ENCODE measurements at regions not wholly inside any gene's neighbourhood (a gene's known extent, or its start where the extent isn't known, plus 50 kb on each side); places are given as distances from the start of the nearest gene placed in this dataset.

- H3K36me3 ChIP-seq (ENCODE audit: control insufficient read depth in 2 of 2, extremely low read depth in 1 of 2, insufficient read depth in 2 of 2, low read length in 2 of 2) = no peaks in the 10 kb centered on the region
- no peaks in the 10 kb centered on the region for H3K4me1 ChIP-seq (ENCODE audit: control insufficient read depth, extremely low read depth, insufficient read depth, low read length)
- dilution Hi-C loops (cut with MboI; ENCODE audit: extremely low pct_ligation_motif_present, low sequenced_read_pairs) = no loop called here
- intact Hi-C loops (cut with micrococcal nuclease) = no loop called here
- POLR2A ChIA-PET = no interaction called here
- BruUV-seq (replicated peaks) = no TSS peak
- no peak for FAIRE-seq
- CTCF ChIA-PET = no interaction called here
- H4K20me1 ChIP-seq (replicated peaks; ENCODE audit: control insufficient read depth, extremely low read depth, insufficient read depth, low read length) = no peaks in the 10 kb centered on the region
- H3K79me2 ChIP-seq (ENCODE audit: control insufficient read depth, insufficient read depth, low read length) = no peaks in the 10 kb centered on the region
- no peak overlapping the region for H3K9ac ChIP-seq (replicated peaks; ENCODE audit: extremely low read depth, insufficient read depth, low read length)
- H3K4me2 ChIP-seq (ENCODE audit: insufficient read depth, low read length) = no peak overlapping the region
- TF ChIP-seq POLR2A (IDR thresholded peaks at IDR 0.05; ENCODE audit: low read depth, low read length) = no peak
- TF ChIP-seq CTCF (IDR thresholded peaks at IDR 0.05; ENCODE audit: extremely low read depth in 1 of 2, insufficient read depth in 1 of 2, low read depth in 1 of 2, low read length in 2 of 2) = no peak
- TF ChIP-seq EZH2 (IDR thresholded peaks at IDR 0.05; ENCODE audit: borderline replicate concordance, low read depth, low read length, severe bottlenecking) = no peak
- no peak for TF ChIP-seq POLR2AphosphoS5 (IDR thresholded peaks at IDR 0.05; ENCODE audit: insufficient read depth, low read depth, low read length)
- no peak for TF ChIP-seq MYC (IDR thresholded peaks at IDR 0.05; ENCODE audit: low read depth, low read length)
- DNase-seq (ENCODE audit: low read depth, low spot score) = no peak
- no peak overlapping the region for H3K27ac ChIP-seq (ENCODE audit: insufficient read depth, low read depth, low read length)
- H3K27me3 ChIP-seq (ENCODE audit: control insufficient read depth in 2 of 2, insufficient read depth in 2 of 2, low read length in 2 of 2) = peaks cover 2 to 9% of the 10 kb centered on the region in 2 experiments
- no peaks in the 10 kb centered on the region for H3K9me3 ChIP-seq (replicated peaks; ENCODE audit: control insufficient read depth, insufficient read depth, low read length)
- no peak overlapping the region for H2AFZ ChIP-seq (ENCODE audit: low read depth, low read length)
- H3K4me3 ChIP-seq (replicated peaks in 1 of 3; ENCODE audit: insufficient read depth in 1 of 3, low read depth in 1 of 3, low read length in 3 of 3) = no peak overlapping the region
- no peaks in the 10 kb centered on the region for H3K9me1 ChIP-seq (replicated peaks; ENCODE audit: control insufficient read depth, extremely low read depth, insufficient read depth, low read length)
These were observed 72.6 kb downstream of the FOXB1 start for GRCh38 chr15:60076582-60077276.
